Thyroid gland (tissue), 4 donors: ENCODE measurements at regions not wholly inside any gene's neighbourhood (a gene's known extent, or its start where the extent isn't known, plus 50 kb on each side); places are given as distances from the start of the nearest gene placed in this dataset.

Experiments
- POLR2A ChIP-seq, 2 donors: fragments of 450-650 bp; IDR thresholded peaks; one replicate each; pipeline ENCODE4 v1.6.1; 2017; ENCODE audit warnings: antibody characterized with exemption in 2 of 2, mild to moderate bottlenecking in 2 of 2, moderate library complexity in 1 of 2
- TF ChIP-seq, protein P1 (sequence below), 6 experiments: fragments of 200-600 bp in 3 of 6; fragments of 450-650 bp in 3 of 6; sonication (generic) in 3 of 6; IDR thresholded peaks; one replicate each; pipeline ENCODE4 v1.5.1; 2016 to 2019; ENCODE audit warnings: antibody characterized with exemption in 6 of 6, mild to moderate bottlenecking in 2 of 6, inconsistent platforms in 1 of 6, moderate library complexity in 1 of 6

DNA sequence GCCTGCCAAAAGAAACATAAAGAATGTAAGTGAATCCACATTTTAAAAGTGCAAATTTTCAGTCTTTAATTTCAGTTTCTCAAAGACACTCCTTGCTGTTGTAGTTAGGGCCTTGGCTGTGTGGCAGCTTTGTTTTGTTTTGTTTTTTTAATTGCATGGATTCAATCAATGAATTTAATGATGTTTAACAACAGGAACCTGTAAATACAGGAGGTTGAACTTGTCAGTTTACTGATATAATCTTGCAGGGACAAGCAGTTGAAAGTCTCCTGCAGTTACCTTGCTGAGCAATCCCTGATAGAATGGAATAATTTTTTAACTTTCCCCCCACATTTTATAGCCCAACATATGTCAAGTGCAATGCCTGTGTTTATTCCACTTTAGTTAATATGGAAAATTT lies 528.3 kb upstream of the PCDH7 start:
- TF ChIP-seq, protein P1, sequence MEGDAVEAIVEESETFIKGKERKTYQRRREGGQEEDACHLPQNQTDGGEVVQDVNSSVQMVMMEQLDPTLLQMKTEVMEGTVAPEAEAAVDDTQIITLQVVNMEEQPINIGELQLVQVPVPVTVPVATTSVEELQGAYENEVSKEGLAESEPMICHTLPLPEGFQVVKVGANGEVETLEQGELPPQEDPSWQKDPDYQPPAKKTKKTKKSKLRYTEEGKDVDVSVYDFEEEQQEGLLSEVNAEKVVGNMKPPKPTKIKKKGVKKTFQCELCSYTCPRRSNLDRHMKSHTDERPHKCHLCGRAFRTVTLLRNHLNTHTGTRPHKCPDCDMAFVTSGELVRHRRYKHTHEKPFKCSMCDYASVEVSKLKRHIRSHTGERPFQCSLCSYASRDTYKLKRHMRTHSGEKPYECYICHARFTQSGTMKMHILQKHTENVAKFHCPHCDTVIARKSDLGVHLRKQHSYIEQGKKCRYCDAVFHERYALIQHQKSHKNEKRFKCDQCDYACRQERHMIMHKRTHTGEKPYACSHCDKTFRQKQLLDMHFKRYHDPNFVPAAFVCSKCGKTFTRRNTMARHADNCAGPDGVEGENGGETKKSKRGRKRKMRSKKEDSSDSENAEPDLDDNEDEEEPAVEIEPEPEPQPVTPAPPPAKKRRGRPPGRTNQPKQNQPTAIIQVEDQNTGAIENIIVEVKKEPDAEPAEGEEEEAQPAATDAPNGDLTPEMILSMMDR (IDR thresholded peaks at IDR 0.05) = no peak
- no peak for TF ChIP-seq POLR2A (IDR thresholded peaks at IDR 0.05)
